ENCODE measurements at regions not wholly inside any gene's neighbourhood (a gene's known extent, or its start where the extent isn't known, plus 50 kb on each side); places are given as distances from the start of the nearest gene placed in this dataset.

DNA sequence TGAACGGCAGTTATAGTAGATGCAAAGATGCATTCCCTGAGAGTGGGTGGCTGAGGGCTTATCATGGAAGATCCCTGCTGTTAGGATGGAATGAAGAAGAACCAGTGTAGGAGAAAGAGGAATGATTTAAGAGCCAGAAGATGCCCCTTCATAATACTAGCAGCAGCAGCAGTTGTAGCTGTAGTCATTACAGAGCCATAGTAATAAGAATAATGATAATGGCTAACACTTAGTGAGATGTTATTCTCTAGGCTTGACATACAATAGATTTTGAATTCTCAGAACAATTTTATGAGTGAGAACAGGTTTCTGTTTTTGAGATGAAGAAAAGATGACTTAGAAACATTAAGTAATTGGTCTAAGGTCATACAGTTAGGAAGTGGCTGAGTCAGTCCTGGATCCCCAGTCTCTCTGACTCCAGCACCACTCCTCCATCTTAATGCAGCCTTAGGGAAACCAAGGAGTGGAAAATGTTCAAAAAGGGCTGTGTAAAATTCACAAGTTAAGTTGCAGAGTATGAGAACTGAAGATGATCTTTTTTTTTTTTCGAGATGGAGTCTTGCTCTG is 459.4 kb upstream of the SGCD start (continued):
- TF ChIP-seq ZNF263 (CRISPR knock-in tag; IDR thresholded peaks at IDR 0.05; ENCODE audit: low read depth) = no peak

DNA sequence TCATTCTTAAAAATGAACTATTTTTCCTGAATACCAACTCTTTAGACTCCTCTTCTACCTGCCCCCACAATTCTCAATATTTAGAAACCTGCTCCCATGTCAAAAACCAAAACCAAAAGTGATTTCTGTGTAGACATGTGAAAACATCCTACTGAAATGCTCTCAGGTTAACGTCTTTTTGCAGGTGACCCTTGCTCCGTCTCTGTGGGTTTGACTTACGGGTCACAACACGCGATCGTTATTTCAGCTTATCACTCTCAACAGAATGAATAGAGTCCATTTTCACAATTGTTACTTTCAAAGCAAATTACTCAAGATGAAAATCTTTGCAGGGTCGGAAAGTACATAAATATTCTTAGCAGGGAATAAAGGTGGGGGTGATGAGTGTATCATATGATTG is 456.3 kb upstream of the SGCD start:
- DNase-seq (ENCODE audit: low spot score) = no peak
- no peaks in the 10 kb centered on the region for H3K4me1 Mint-ChIP-seq
- H3K27ac Mint-ChIP-seq = no peak overlapping the region
- H3K4me3 Mint-ChIP-seq = no peak overlapping the region
- H3K9me3 Mint-ChIP-seq = no peaks in the 10 kb centered on the region
- H3K27me3 Mint-ChIP-seq (ENCODE audit: low read depth) = no peaks in the 10 kb centered on the region
- POLR2A ChIA-PET = no interaction called here
- H3K36me3 Mint-ChIP-seq = no peaks in the 10 kb centered on the region
- ATAC-seq = no peak
- CTCF ChIA-PET = no interaction called here
- TF ChIP-seq, protein P1, sequence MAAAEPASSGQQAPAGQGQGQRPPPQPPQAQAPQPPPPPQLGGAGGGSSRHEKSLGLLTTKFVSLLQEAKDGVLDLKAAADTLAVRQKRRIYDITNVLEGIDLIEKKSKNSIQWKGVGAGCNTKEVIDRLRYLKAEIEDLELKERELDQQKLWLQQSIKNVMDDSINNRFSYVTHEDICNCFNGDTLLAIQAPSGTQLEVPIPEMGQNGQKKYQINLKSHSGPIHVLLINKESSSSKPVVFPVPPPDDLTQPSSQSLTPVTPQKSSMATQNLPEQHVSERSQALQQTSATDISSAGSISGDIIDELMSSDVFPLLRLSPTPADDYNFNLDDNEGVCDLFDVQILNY (CRISPR knock-in tag; IDR thresholded peaks at IDR 0.05) = no peak
- TF ChIP-seq ZBTB21 (CRISPR knock-in tag; IDR thresholded peaks at IDR 0.05; ENCODE audit: borderline replicate concordance) = no peak
- no peak for TF ChIP-seq FOXJ3 (CRISPR knock-in tag; IDR thresholded peaks at IDR 0.05; ENCODE audit: borderline replicate concordance)
- no peak for TF ChIP-seq ATF1 (CRISPR knock-in tag; IDR thresholded peaks at IDR 0.05)
- TF ChIP-seq, protein P2, sequence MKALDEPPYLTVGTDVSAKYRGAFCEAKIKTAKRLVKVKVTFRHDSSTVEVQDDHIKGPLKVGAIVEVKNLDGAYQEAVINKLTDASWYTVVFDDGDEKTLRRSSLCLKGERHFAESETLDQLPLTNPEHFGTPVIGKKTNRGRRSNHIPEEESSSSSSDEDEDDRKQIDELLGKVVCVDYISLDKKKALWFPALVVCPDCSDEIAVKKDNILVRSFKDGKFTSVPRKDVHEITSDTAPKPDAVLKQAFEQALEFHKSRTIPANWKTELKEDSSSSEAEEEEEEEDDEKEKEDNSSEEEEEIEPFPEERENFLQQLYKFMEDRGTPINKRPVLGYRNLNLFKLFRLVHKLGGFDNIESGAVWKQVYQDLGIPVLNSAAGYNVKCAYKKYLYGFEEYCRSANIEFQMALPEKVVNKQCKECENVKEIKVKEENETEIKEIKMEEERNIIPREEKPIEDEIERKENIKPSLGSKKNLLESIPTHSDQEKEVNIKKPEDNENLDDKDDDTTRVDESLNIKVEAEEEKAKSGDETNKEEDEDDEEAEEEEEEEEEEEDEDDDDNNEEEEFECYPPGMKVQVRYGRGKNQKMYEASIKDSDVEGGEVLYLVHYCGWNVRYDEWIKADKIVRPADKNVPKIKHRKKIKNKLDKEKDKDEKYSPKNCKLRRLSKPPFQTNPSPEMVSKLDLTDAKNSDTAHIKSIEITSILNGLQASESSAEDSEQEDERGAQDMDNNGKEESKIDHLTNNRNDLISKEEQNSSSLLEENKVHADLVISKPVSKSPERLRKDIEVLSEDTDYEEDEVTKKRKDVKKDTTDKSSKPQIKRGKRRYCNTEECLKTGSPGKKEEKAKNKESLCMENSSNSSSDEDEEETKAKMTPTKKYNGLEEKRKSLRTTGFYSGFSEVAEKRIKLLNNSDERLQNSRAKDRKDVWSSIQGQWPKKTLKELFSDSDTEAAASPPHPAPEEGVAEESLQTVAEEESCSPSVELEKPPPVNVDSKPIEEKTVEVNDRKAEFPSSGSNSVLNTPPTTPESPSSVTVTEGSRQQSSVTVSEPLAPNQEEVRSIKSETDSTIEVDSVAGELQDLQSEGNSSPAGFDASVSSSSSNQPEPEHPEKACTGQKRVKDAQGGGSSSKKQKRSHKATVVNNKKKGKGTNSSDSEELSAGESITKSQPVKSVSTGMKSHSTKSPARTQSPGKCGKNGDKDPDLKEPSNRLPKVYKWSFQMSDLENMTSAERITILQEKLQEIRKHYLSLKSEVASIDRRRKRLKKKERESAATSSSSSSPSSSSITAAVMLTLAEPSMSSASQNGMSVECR (CRISPR knock-in tag; IDR thresholded peaks at IDR 0.05; ENCODE audit: borderline replicate concordance) = no peak
- no peak for TF ChIP-seq TEAD4 (CRISPR knock-in tag; IDR thresholded peaks at IDR 0.05)
- TF ChIP-seq ZNF671 (CRISPR knock-in tag; IDR thresholded peaks at IDR 0.05) = no peak
- no peak for TF ChIP-seq HMGA2 (CRISPR knock-in tag; IDR thresholded peaks at IDR 0.05)
- no peak for TF ChIP-seq RORB (CRISPR knock-in tag; IDR thresholded peaks at IDR 0.05)
- TF ChIP-seq, protein P3, sequence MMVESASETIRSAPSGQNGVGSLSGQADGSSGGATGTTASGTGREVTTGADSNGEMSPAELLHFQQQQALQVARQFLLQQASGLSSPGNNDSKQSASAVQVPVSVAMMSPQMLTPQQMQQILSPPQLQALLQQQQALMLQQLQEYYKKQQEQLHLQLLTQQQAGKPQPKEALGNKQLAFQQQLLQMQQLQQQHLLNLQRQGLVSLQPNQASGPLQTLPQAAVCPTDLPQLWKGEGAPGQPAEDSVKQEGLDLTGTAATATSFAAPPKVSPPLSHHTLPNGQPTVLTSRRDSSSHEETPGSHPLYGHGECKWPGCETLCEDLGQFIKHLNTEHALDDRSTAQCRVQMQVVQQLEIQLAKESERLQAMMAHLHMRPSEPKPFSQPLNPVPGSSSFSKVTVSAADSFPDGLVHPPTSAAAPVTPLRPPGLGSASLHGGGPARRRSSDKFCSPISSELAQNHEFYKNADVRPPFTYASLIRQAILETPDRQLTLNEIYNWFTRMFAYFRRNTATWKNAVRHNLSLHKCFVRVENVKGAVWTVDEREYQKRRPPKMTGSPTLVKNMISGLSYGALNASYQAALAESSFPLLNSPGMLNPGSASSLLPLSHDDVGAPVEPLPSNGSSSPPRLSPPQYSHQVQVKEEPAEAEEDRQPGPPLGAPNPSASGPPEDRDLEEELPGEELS (CRISPR knock-in tag; IDR thresholded peaks at IDR 0.05) = no peak
- TF ChIP-seq ZNF219 (CRISPR knock-in tag; IDR thresholded peaks at IDR 0.05; ENCODE audit: borderline replicate concordance) = no peak
- TF ChIP-seq RELA (CRISPR knock-in tag; IDR thresholded peaks at IDR 0.05; ENCODE audit: borderline replicate concordance) = no peak
- TF ChIP-seq, protein P4, sequence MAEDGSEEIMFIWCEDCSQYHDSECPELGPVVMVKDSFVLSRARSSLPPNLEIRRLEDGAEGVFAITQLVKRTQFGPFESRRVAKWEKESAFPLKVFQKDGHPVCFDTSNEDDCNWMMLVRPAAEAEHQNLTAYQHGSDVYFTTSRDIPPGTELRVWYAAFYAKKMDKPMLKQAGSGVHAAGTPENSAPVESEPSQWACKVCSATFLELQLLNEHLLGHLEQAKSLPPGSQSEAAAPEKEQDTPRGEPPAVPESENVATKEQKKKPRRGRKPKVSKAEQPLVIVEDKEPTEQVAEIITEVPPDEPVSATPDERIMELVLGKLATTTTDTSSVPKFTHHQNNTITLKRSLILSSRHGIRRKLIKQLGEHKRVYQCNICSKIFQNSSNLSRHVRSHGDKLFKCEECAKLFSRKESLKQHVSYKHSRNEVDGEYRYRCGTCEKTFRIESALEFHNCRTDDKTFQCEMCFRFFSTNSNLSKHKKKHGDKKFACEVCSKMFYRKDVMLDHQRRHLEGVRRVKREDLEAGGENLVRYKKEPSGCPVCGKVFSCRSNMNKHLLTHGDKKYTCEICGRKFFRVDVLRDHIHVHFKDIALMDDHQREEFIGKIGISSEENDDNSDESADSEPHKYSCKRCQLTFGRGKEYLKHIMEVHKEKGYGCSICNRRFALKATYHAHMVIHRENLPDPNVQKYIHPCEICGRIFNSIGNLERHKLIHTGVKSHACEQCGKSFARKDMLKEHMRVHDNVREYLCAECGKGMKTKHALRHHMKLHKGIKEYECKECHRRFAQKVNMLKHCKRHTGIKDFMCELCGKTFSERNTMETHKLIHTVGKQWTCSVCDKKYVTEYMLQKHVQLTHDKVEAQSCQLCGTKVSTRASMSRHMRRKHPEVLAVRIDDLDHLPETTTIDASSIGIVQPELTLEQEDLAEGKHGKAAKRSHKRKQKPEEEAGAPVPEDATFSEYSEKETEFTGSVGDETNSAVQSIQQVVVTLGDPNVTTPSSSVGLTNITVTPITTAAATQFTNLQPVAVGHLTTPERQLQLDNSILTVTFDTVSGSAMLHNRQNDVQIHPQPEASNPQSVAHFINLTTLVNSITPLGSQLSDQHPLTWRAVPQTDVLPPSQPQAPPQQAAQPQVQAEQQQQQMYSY (CRISPR knock-in tag; IDR thresholded peaks at IDR 0.05) = no peak
- TF ChIP-seq, protein P5, sequence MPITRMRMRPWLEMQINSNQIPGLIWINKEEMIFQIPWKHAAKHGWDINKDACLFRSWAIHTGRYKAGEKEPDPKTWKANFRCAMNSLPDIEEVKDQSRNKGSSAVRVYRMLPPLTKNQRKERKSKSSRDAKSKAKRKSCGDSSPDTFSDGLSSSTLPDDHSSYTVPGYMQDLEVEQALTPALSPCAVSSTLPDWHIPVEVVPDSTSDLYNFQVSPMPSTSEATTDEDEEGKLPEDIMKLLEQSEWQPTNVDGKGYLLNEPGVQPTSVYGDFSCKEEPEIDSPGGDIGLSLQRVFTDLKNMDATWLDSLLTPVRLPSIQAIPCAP (CRISPR knock-in tag; IDR thresholded peaks at IDR 0.05) = no peak
- TF ChIP-seq, protein P6, sequence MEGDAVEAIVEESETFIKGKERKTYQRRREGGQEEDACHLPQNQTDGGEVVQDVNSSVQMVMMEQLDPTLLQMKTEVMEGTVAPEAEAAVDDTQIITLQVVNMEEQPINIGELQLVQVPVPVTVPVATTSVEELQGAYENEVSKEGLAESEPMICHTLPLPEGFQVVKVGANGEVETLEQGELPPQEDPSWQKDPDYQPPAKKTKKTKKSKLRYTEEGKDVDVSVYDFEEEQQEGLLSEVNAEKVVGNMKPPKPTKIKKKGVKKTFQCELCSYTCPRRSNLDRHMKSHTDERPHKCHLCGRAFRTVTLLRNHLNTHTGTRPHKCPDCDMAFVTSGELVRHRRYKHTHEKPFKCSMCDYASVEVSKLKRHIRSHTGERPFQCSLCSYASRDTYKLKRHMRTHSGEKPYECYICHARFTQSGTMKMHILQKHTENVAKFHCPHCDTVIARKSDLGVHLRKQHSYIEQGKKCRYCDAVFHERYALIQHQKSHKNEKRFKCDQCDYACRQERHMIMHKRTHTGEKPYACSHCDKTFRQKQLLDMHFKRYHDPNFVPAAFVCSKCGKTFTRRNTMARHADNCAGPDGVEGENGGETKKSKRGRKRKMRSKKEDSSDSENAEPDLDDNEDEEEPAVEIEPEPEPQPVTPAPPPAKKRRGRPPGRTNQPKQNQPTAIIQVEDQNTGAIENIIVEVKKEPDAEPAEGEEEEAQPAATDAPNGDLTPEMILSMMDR (IDR thresholded peaks at IDR 0.05) = no peak
- TF ChIP-seq, protein P7, sequence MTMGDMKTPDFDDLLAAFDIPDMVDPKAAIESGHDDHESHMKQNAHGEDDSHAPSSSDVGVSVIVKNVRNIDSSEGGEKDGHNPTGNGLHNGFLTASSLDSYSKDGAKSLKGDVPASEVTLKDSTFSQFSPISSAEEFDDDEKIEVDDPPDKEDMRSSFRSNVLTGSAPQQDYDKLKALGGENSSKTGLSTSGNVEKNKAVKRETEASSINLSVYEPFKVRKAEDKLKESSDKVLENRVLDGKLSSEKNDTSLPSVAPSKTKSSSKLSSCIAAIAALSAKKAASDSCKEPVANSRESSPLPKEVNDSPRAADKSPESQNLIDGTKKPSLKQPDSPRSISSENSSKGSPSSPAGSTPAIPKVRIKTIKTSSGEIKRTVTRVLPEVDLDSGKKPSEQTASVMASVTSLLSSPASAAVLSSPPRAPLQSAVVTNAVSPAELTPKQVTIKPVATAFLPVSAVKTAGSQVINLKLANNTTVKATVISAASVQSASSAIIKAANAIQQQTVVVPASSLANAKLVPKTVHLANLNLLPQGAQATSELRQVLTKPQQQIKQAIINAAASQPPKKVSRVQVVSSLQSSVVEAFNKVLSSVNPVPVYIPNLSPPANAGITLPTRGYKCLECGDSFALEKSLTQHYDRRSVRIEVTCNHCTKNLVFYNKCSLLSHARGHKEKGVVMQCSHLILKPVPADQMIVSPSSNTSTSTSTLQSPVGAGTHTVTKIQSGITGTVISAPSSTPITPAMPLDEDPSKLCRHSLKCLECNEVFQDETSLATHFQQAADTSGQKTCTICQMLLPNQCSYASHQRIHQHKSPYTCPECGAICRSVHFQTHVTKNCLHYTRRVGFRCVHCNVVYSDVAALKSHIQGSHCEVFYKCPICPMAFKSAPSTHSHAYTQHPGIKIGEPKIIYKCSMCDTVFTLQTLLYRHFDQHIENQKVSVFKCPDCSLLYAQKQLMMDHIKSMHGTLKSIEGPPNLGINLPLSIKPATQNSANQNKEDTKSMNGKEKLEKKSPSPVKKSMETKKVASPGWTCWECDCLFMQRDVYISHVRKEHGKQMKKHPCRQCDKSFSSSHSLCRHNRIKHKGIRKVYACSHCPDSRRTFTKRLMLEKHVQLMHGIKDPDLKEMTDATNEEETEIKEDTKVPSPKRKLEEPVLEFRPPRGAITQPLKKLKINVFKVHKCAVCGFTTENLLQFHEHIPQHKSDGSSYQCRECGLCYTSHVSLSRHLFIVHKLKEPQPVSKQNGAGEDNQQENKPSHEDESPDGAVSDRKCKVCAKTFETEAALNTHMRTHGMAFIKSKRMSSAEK (CRISPR knock-in tag; IDR thresholded peaks at IDR 0.05; ENCODE audit: borderline replicate concordance) = no peak
- TF ChIP-seq TP53 (CRISPR knock-in tag; IDR thresholded peaks at IDR 0.05) = no peak
- TF ChIP-seq ZNF263 (CRISPR knock-in tag; IDR thresholded peaks at IDR 0.05; ENCODE audit: low read depth) = no peak
